ENCODE measurements at regions not wholly inside any gene's neighbourhood (a gene's known extent, or its start where the extent isn't known, plus 50 kb on each side); places are given as distances from the start of the nearest gene placed in this dataset.

- intact Hi-C loops (cut with micrococcal nuclease) = loop anchor here (10.0 kb wide), 1 partner anchor 55 kb away; no protein-coding TSS in a partner anchor
- ATAC-seq (no peak), DNase-seq (no peak)
These were observed 63.2 kb upstream of the GSE1 start for GRCh38 chr16:85549766-85550421.

- DNase-seq = no peak
- peak; percentile 19 for ATAC-seq
- intact Hi-C loops (cut with micrococcal nuclease) = loop anchor here (10.0 kb wide), 1 partner anchor 54 kb away; no protein-coding TSS in a partner anchor
These were observed 62.7 kb upstream of the GSE1 start for GRCh38 chr16:85550422-85550864.

DNA sequence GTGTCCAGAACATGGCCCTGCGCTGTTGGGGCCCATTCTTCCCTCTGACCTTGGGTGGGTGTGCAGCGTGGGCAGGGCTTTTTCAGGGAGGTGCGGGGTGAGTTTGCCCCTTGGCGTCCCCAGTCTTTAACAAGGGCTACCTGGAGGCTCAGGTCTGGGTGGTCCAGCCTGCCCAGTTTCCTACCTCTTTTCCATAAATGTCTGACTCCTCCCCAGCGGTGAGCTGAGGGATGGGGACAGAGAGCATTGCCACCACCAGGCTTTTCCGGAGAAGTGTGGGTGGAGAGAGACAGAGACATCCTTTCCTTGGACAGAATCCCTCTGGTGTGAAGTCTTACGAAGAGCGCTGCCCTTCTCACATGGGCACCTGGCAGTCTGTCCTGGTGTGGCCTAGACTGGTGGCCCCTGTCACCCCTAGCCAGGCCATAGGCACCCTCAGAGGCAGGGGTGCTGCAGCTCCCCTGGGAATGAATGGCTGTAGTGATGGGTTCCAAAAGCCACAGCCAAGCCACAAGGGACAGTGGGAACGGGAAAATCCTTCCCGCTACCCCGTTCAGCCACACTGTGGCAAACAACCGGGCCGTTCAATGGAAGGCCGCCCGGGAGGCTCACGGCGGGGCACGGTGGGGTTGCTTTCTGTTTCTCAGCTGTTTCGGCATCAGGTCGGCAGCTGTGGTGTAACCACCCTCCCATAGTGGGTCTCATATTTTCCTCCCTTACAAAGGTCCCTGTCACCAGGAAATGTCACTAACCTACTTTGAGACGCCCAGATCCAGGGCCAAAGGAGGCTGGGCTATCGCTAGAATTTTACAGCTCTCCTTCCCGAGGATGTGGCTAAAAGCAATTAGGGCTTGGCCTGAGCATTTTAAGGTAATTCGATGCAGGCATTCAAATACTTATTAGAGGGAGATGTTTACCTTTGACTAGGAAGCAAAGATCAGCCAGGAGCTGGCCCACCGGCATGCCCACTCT lies 61.9 kb upstream of the GSE1 start:
- ATAC-seq = no peak
- DNase-seq = no peak
- intact Hi-C loops (cut with micrococcal nuclease) = loop anchor here (10.0 kb wide), 1 partner anchor 54 kb away; no protein-coding TSS in a partner anchor

- intact Hi-C loops (cut with micrococcal nuclease) = loop anchor here (10.0 kb wide), 1 partner anchor 52 kb away; no protein-coding TSS in a partner anchor
- ATAC-seq (no peak), DNase-seq (no peak)
These were observed 60.1 kb upstream of the GSE1 start for GRCh38 chr16:85552980-85553435.

DNA sequence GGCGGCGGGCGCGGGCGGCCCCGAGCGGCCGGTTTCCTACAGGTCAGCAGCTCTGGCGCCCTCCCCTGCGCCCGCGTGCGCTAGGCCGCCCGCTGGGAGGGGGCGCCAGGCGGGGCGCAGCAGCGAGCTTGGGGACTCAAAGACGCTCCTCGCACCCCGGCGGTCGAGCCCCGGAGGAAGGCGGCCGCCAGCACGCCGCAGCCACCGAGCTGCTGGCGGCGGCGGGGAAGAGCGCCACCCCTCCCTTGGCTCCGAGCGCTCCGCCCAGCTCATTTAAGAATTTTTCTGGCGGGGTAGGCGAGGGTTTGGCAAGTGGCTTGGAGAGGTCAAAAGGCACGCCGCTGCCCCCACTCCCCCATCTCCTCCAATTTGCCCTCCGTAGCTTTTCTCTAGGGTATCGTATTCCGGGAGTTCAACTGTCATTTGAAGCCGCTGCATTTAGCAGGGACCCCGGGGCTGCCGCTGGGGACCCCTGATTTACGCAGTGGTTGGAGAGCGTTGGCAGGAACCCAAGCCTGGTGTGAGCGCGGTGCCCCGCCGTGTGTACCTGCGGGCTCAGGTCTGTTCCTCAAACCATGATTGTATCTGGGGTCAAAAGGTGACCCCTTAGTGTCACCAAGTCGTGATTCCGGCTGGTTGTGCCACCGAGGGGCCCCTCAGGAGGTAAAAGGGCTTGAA lies 59.5 kb upstream of the GSE1 start:
- intact Hi-C loops (cut with micrococcal nuclease) = loop anchor here (10.0 kb wide), 1 partner anchor 51 kb away; no protein-coding TSS in a partner anchor
- ATAC-seq = peak; percentile 67
- peak; percentile 87 for DNase-seq

GRCh38 chr16:85554114-85554888 lies 58.8 kb upstream of the GSE1 start:
- intact Hi-C loops (cut with micrococcal nuclease) = loop anchor here (10.0 kb wide), 1 partner anchor 50 kb away; no protein-coding TSS in a partner anchor
- peak; percentile 57 for DNase-seq

GRCh38 chr16:85554889-85555718 lies 58.0 kb upstream of the GSE1 start:
- ATAC-seq (peak; percentile 57), DNase-seq (peak; percentile 76)
- intact Hi-C loops (cut with micrococcal nuclease) = loop anchor here (10.0 kb wide), 1 partner anchor 50 kb away; no protein-coding TSS in a partner anchor

More at GRCh38 chr16:85554114-85554888, 58.8 kb upstream of the GSE1 start:
- ATAC-seq = peak; percentile 62

GRCh38 chr16:85555719-85556455 lies 57.2 kb upstream of the GSE1 start:
- intact Hi-C loops (cut with micrococcal nuclease) = loop anchor here (10.0 kb wide), 1 partner anchor 49 kb away; no protein-coding TSS in a partner anchor
- ATAC-seq = no peak
- peak; percentile 49 for DNase-seq

GRCh38 chr16:85556456-85557082 lies 56.6 kb upstream of the GSE1 start:
- ATAC-seq (peak; percentile 6), DNase-seq (peak; percentile 60)
- intact Hi-C loops (cut with micrococcal nuclease) = loop anchor here (10.0 kb wide), 1 partner anchor 48 kb away; no protein-coding TSS in a partner anchor

- intact Hi-C loops (cut with micrococcal nuclease) = loop anchor here (10.0 kb wide), 1 partner anchor 47 kb away; no protein-coding TSS in a partner anchor
- DNase-seq = no peak
- ATAC-seq = no peak
These were observed 55.8 kb upstream of the GSE1 start for GRCh38 chr16:85557083-85557970.

DNA sequence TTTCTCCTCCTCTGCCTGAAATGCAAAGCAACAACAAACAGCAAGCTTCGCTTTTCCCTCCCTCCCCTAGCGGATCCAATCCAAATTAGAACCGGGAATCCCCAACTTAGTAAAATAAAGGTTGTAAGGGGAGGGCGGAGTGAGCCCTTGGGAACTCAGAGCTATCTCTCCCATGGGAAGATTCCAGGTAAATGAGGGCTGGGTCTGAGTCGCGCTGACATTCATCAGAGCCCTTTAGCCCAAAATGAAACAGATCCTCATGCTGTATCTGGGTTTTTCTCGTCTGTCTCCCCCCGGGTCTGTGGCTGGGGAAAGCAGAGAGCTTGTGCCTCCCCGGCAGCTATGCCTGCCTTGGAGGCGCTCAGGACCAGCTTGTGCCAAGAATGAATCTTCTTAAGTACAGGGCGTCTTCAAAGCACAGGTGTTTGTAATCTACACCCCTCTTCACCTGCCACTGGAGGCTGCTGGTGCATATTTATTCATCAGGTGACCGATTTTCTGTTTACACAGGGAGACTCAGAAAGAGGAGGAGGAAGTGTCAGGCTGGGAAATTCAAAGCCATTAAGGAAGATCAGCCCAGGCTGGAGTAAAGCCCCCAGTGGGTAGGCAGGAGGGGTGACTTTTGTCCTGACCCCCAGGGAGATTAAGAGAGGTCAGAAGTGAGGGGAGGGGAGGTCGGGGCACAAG lies 55.0 kb upstream of the GSE1 start:
- intact Hi-C loops (cut with micrococcal nuclease) = loop anchor here (10.0 kb wide), 1 partner anchor 47 kb away; no protein-coding TSS in a partner anchor
- ATAC-seq (no peak), DNase-seq (no peak)

- intact Hi-C loops (cut with micrococcal nuclease) = no loop called here
- ATAC-seq (no peak), DNase-seq (no peak)
These were observed 52.2 kb upstream of the GSE1 start for GRCh38 chr16:85560932-85561247.

- intact Hi-C loops (cut with micrococcal nuclease) = no loop called here
- ATAC-seq = no peak
- DNase-seq = no peak
These were observed 51.7 kb upstream of the GSE1 start for GRCh38 chr16:85561248-85562092.

All from left ventricle myocardium superior (tissue), 1 donor.